ENCODE measurements at regions not wholly inside any gene's neighbourhood (a gene's known extent, or its start where the extent isn't known, plus 50 kb on each side); places are given as distances from the start of the nearest gene placed in this dataset.

GRCh38 chr6:132061381-132061780 is 110.2 kb upstream of the CCN2 start:
- FAIRE-seq, result no peak
- DNase-seq (ENCODE audit: insufficient read length, low spot score), result no peak
- TF ChIP-seq POU2F2 (IDR thresholded peaks at IDR 0.05; ENCODE audit: low read depth, low read length) (no peak), SPI1 (IDR thresholded peaks at IDR 0.05; ENCODE audit: low read depth, low read length) (no peak), POLR2AphosphoS5 (IDR thresholded peaks at IDR 0.05; ENCODE audit: low read depth, low read length) (no peak), POLR2A (IDR thresholded peaks at IDR 0.05; ENCODE audit: low read depth, low read length) (no peak), TAF1 (IDR thresholded peaks at IDR 0.05; ENCODE audit: low read depth, low read length) (no peak), PAX5 (IDR thresholded peaks at IDR 0.05; ENCODE audit: insufficient read depth, low read length, severe bottlenecking) (no peak)

- FAIRE-seq (no peak), DNase-seq (ENCODE audit: insufficient read length, low spot score) (no peak)
- TF ChIP-seq PAX5 (IDR thresholded peaks at IDR 0.05; ENCODE audit: insufficient read depth, low read length, severe bottlenecking) (no peak), POLR2AphosphoS5 (IDR thresholded peaks at IDR 0.05; ENCODE audit: low read depth, low read length) (no peak), POLR2A (IDR thresholded peaks at IDR 0.05; ENCODE audit: low read depth, low read length) (no peak), SPI1 (IDR thresholded peaks at IDR 0.05; ENCODE audit: low read depth, low read length) (no peak), POU2F2 (IDR thresholded peaks at IDR 0.05; ENCODE audit: low read depth, low read length) (no peak), TAF1 (IDR thresholded peaks at IDR 0.05; ENCODE audit: low read depth, low read length) (no peak)
Measured at GRCh38 chr6:132060591-132060990, 109.4 kb upstream of the CCN2 start.

- FAIRE-seq, result no peak
- DNase-seq (ENCODE audit: insufficient read length, low spot score), result no peak
- TF ChIP-seq TAF1 (IDR thresholded peaks at IDR 0.05; ENCODE audit: low read depth, low read length) (no peak), POU2F2 (IDR thresholded peaks at IDR 0.05; ENCODE audit: low read depth, low read length) (no peak), POLR2AphosphoS5 (IDR thresholded peaks at IDR 0.05; ENCODE audit: low read depth, low read length) (no peak), POLR2A (IDR thresholded peaks at IDR 0.05; ENCODE audit: low read depth, low read length) (no peak), PAX5 (IDR thresholded peaks at IDR 0.05; ENCODE audit: insufficient read depth, low read length, severe bottlenecking) (no peak), SPI1 (IDR thresholded peaks at IDR 0.05; ENCODE audit: low read depth, low read length) (no peak)
Measured at GRCh38 chr6:132058975-132059374, 107.8 kb upstream of the CCN2 start.

- no peak for DNase-seq (ENCODE audit: insufficient read length, low spot score)
- FAIRE-seq, result no peak
- TF ChIP-seq PAX5 (IDR thresholded peaks at IDR 0.05; ENCODE audit: insufficient read depth, low read length, severe bottlenecking), result no peak
- TF ChIP-seq POLR2AphosphoS5 (IDR thresholded peaks at IDR 0.05; ENCODE audit: low read depth, low read length), result no peak
- TF ChIP-seq POLR2A (IDR thresholded peaks at IDR 0.05; ENCODE audit: low read depth, low read length), result no peak
- TF ChIP-seq TAF1 (IDR thresholded peaks at IDR 0.05; ENCODE audit: low read depth, low read length), result no peak
- TF ChIP-seq SPI1 (IDR thresholded peaks at IDR 0.05; ENCODE audit: low read depth, low read length), result no peak
- no peak for TF ChIP-seq POU2F2 (IDR thresholded peaks at IDR 0.05; ENCODE audit: low read depth, low read length)
Measured at GRCh38 chr6:132054525-132054924, 103.4 kb upstream of the CCN2 start.

- no peak for TF ChIP-seq POLR2A (IDR thresholded peaks at IDR 0.05; ENCODE audit: low read depth, low read length)
- TF ChIP-seq PAX5 (IDR thresholded peaks at IDR 0.05; ENCODE audit: insufficient read depth, low read length, severe bottlenecking), result no peak
- no peak for TF ChIP-seq POU2F2 (IDR thresholded peaks at IDR 0.05; ENCODE audit: low read depth, low read length)
- TF ChIP-seq TAF1 (IDR thresholded peaks at IDR 0.05; ENCODE audit: low read depth, low read length), result no peak
- no peak for TF ChIP-seq POLR2AphosphoS5 (IDR thresholded peaks at IDR 0.05; ENCODE audit: low read depth, low read length)
- no peak for TF ChIP-seq SPI1 (IDR thresholded peaks at IDR 0.05; ENCODE audit: low read depth, low read length)
- FAIRE-seq (no peak), DNase-seq (ENCODE audit: insufficient read length, low spot score) (no peak)
Measured at GRCh38 chr6:132053511-132053910, 102.3 kb upstream of the CCN2 start.

GRCh38 chr6:132052096-132052495 is 100.9 kb upstream of the CCN2 start:
- TF ChIP-seq POU2F2 (IDR thresholded peaks at IDR 0.05; ENCODE audit: low read depth, low read length) (no peak), POLR2A (IDR thresholded peaks at IDR 0.05; ENCODE audit: low read depth, low read length) (no peak)
- FAIRE-seq (no peak), DNase-seq (ENCODE audit: insufficient read length, low spot score) (no peak)

- FAIRE-seq (no peak), DNase-seq (ENCODE audit: insufficient read length, low spot score) (no peak)
- TF ChIP-seq TAF1 (IDR thresholded peaks at IDR 0.05; ENCODE audit: low read depth, low read length), result no peak
- no peak for TF ChIP-seq POLR2A (IDR thresholded peaks at IDR 0.05; ENCODE audit: low read depth, low read length)
- no peak for TF ChIP-seq SPI1 (IDR thresholded peaks at IDR 0.05; ENCODE audit: low read depth, low read length)
- TF ChIP-seq POLR2AphosphoS5 (IDR thresholded peaks at IDR 0.05; ENCODE audit: low read depth, low read length), result no peak
- no peak for TF ChIP-seq POU2F2 (IDR thresholded peaks at IDR 0.05; ENCODE audit: low read depth, low read length)
- TF ChIP-seq PAX5 (IDR thresholded peaks at IDR 0.05; ENCODE audit: insufficient read depth, low read length, severe bottlenecking), result no peak
Measured at GRCh38 chr6:132045877-132046276, 94.7 kb upstream of the CCN2 start.

GRCh38 chr6:132043148-132043547 is 92.0 kb upstream of the CCN2 start:
- DNase-seq (ENCODE audit: insufficient read length, low spot score), result no peak
- FAIRE-seq, result no peak

GRCh38 chr6:132041706-132042105 is 90.5 kb upstream of the CCN2 start:
- DNase-seq (ENCODE audit: insufficient read length, low spot score) (no peak), FAIRE-seq (no peak)
- TF ChIP-seq TAF1 (IDR thresholded peaks at IDR 0.05; ENCODE audit: low read depth, low read length), result no peak
- TF ChIP-seq POLR2A (IDR thresholded peaks at IDR 0.05; ENCODE audit: low read depth, low read length), result no peak
- no peak for TF ChIP-seq POLR2AphosphoS5 (IDR thresholded peaks at IDR 0.05; ENCODE audit: low read depth, low read length)
- TF ChIP-seq POU2F2 (IDR thresholded peaks at IDR 0.05; ENCODE audit: low read depth, low read length), result no peak
- TF ChIP-seq PAX5 (IDR thresholded peaks at IDR 0.05; ENCODE audit: insufficient read depth, low read length, severe bottlenecking), result no peak
- no peak for TF ChIP-seq SPI1 (IDR thresholded peaks at IDR 0.05; ENCODE audit: low read depth, low read length)

More at GRCh38 chr6:132043148-132043547, 92.0 kb upstream of the CCN2 start:
- TF ChIP-seq POLR2A (IDR thresholded peaks at IDR 0.05; ENCODE audit: low read depth, low read length) (no peak), SPI1 (IDR thresholded peaks at IDR 0.05; ENCODE audit: low read depth, low read length) (no peak), POLR2AphosphoS5 (IDR thresholded peaks at IDR 0.05; ENCODE audit: low read depth, low read length) (no peak), POU2F2 (IDR thresholded peaks at IDR 0.05; ENCODE audit: low read depth, low read length) (no peak), TAF1 (IDR thresholded peaks at IDR 0.05; ENCODE audit: low read depth, low read length) (no peak), PAX5 (IDR thresholded peaks at IDR 0.05; ENCODE audit: insufficient read depth, low read length, severe bottlenecking) (no peak)

GRCh38 chr6:132028029-132028428 is 76.9 kb upstream of the CCN2 start:
- TF ChIP-seq TAF1 (IDR thresholded peaks at IDR 0.05; ENCODE audit: low read depth, low read length) (no peak), POLR2AphosphoS5 (IDR thresholded peaks at IDR 0.05; ENCODE audit: low read depth, low read length) (no peak), POLR2A (IDR thresholded peaks at IDR 0.05; ENCODE audit: low read depth, low read length) (no peak), SPI1 (IDR thresholded peaks at IDR 0.05; ENCODE audit: low read depth, low read length) (no peak), PAX5 (IDR thresholded peaks at IDR 0.05; ENCODE audit: insufficient read depth, low read length, severe bottlenecking) (no peak), POU2F2 (IDR thresholded peaks at IDR 0.05; ENCODE audit: low read depth, low read length) (no peak)
- DNase-seq (ENCODE audit: insufficient read length, low spot score) (no peak), FAIRE-seq (no peak)
